ENCODE measurements at regions not wholly inside any gene's neighbourhood (a gene's known extent, or its start where the extent isn't known, plus 50 kb on each side); places are given as distances from the start of the nearest gene placed in this dataset.

- no peak overlapping the region for H3K9ac ChIP-seq (ENCODE audit: insufficient read length)
- no peak overlapping the region for H3K4me3 ChIP-seq
- DNase-seq (ENCODE audit: low read depth, low spot score): no peak
- H3K36me3 ChIP-seq (ENCODE audit: insufficient read depth, low read length): no peaks in the 10 kb centered on the region
- no peak overlapping the region for H3K27ac ChIP-seq
- no peaks in the 10 kb centered on the region for H3K9me3 ChIP-seq (ENCODE audit: low read depth, low read length)
- TF ChIP-seq POLR2AphosphoS5 (IDR thresholded peaks at IDR 0.05; ENCODE audit: borderline replicate concordance, low read depth, low read length) (no peak), FOXP2 (optimal IDR thresholded peaks at IDR 0.05; ENCODE audit: control extremely low read depth, extremely low read length, insufficient read depth) (no peak), EZH2 (IDR thresholded peaks at IDR 0.05) (no peak)
Observed at GRCh38 chr5:115369430-115370144, 73.1 kb upstream of the CCDC112 start.

GRCh38 chr5:115366223-115366622 is 69.8 kb upstream of the CCDC112 start:
- DNase-seq (ENCODE audit: low read depth, low spot score): no peak
- H3K36me3 ChIP-seq (ENCODE audit: insufficient read depth, low read length): no peaks in the 10 kb centered on the region
- no peaks in the 10 kb centered on the region for H3K9me3 ChIP-seq (ENCODE audit: low read depth, low read length)
- no peak overlapping the region for H3K4me3 ChIP-seq
- H3K9ac ChIP-seq (ENCODE audit: insufficient read length): no peak overlapping the region
- H3K27ac ChIP-seq: no peak overlapping the region
- TF ChIP-seq FOXP2 (optimal IDR thresholded peaks at IDR 0.05; ENCODE audit: control extremely low read depth, extremely low read length, insufficient read depth): no peak
- TF ChIP-seq POLR2AphosphoS5 (IDR thresholded peaks at IDR 0.05; ENCODE audit: borderline replicate concordance, low read depth, low read length): no peak
- TF ChIP-seq EZH2 (IDR thresholded peaks at IDR 0.05): no peak

DNA sequence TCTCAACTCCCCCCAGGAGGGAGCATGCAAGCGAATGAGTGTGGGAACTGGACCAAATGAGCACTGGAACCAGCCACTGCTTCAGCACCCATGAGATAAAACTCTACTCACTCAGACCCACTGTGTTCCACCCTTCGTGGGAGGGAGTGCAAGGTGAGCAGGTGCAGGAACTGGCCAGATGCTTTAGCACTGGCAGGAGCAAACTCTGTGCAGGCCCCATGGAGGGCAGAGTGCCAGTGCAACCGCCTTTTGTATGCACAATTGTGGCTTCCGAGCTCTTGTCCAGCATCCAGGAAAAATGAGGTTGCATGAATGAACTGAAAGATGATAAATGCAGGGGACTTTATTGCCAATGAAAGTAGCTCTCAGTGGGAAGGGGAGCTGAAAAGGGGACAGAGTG is 67.4 kb upstream of the CCDC112 start:
- Histone ChIP-seq H3K27ac (no peak overlapping the region), H3K36me3 (ENCODE audit: insufficient read depth, low read length) (no peaks in the 10 kb centered on the region), H3K9ac (ENCODE audit: insufficient read length) (no peak overlapping the region), H3K9me3 (ENCODE audit: low read depth, low read length) (no peaks in the 10 kb centered on the region), H3K4me3 (no peak overlapping the region)
- TF ChIP-seq POLR2AphosphoS5 (IDR thresholded peaks at IDR 0.05; ENCODE audit: borderline replicate concordance, low read depth, low read length) (no peak), EZH2 (IDR thresholded peaks at IDR 0.05) (no peak), FOXP2 (optimal IDR thresholded peaks at IDR 0.05; ENCODE audit: control extremely low read depth, extremely low read length, insufficient read depth) (no peak)
- DNase-seq (ENCODE audit: low read depth, low spot score): no peak

- H3K4me3 ChIP-seq: no peak overlapping the region
- no peak overlapping the region for H3K9ac ChIP-seq (ENCODE audit: insufficient read length)
- no peaks in the 10 kb centered on the region for H3K36me3 ChIP-seq (ENCODE audit: insufficient read depth, low read length)
- H3K9me3 ChIP-seq (ENCODE audit: low read depth, low read length): no peaks in the 10 kb centered on the region
- DNase-seq (ENCODE audit: low read depth, low spot score): no peak
- TF ChIP-seq EZH2 (IDR thresholded peaks at IDR 0.05) (no peak), FOXP2 (optimal IDR thresholded peaks at IDR 0.05; ENCODE audit: control extremely low read depth, extremely low read length, insufficient read depth) (no peak), POLR2AphosphoS5 (IDR thresholded peaks at IDR 0.05; ENCODE audit: borderline replicate concordance, low read depth, low read length) (no peak)
- H3K27ac ChIP-seq: no peak overlapping the region
Observed at GRCh38 chr5:115360046-115360685, 63.7 kb upstream of the CCDC112 start.

- DNase-seq (ENCODE audit: low read depth, low spot score): no peak
- no peaks in the 10 kb centered on the region for H3K36me3 ChIP-seq (ENCODE audit: insufficient read depth, low read length)
- H3K9ac ChIP-seq (ENCODE audit: insufficient read length): no peak overlapping the region
- no peaks in the 10 kb centered on the region for H3K9me3 ChIP-seq (ENCODE audit: low read depth, low read length)
- H3K4me3 ChIP-seq: no peak overlapping the region
- H3K27ac ChIP-seq: no peak overlapping the region
- TF ChIP-seq POLR2AphosphoS5 (IDR thresholded peaks at IDR 0.05; ENCODE audit: borderline replicate concordance, low read depth, low read length) (no peak), FOXP2 (optimal IDR thresholded peaks at IDR 0.05; ENCODE audit: control extremely low read depth, extremely low read length, insufficient read depth) (no peak), EZH2 (IDR thresholded peaks at IDR 0.05) (no peak)
Observed at GRCh38 chr5:115355767-115356381, 59.4 kb upstream of the CCDC112 start.

- H3K27ac ChIP-seq: no peak overlapping the region
- H3K9ac ChIP-seq (ENCODE audit: insufficient read length): no peak overlapping the region
- no peaks in the 10 kb centered on the region for H3K9me3 ChIP-seq (ENCODE audit: low read depth, low read length)
- H3K4me3 ChIP-seq: no peak overlapping the region
- no peak for DNase-seq (ENCODE audit: low read depth, low spot score)
- H3K36me3 ChIP-seq (ENCODE audit: insufficient read depth, low read length): no peaks in the 10 kb centered on the region
- TF ChIP-seq EZH2 (IDR thresholded peaks at IDR 0.05): no peak
- no peak for TF ChIP-seq POLR2AphosphoS5 (IDR thresholded peaks at IDR 0.05; ENCODE audit: borderline replicate concordance, low read depth, low read length)
- TF ChIP-seq FOXP2 (optimal IDR thresholded peaks at IDR 0.05; ENCODE audit: control extremely low read depth, extremely low read length, insufficient read depth): no peak
Observed at GRCh38 chr5:115355095-115355494, 58.6 kb upstream of the CCDC112 start.

GRCh38 chr5:115354246-115354645 is 57.8 kb upstream of the CCDC112 start:
- TF ChIP-seq POLR2AphosphoS5 (IDR thresholded peaks at IDR 0.05; ENCODE audit: borderline replicate concordance, low read depth, low read length): no peak
- TF ChIP-seq FOXP2 (optimal IDR thresholded peaks at IDR 0.05; ENCODE audit: control extremely low read depth, extremely low read length, insufficient read depth): no peak
- TF ChIP-seq EZH2 (IDR thresholded peaks at IDR 0.05): no peak
- no peak for DNase-seq (ENCODE audit: low read depth, low spot score)
- Histone ChIP-seq H3K9me3 (ENCODE audit: low read depth, low read length) (no peaks in the 10 kb centered on the region), H3K27ac (no peak overlapping the region), H3K36me3 (ENCODE audit: insufficient read depth, low read length) (no peaks in the 10 kb centered on the region), H3K9ac (ENCODE audit: insufficient read length) (no peak overlapping the region), H3K4me3 (no peak overlapping the region)

GRCh38 chr5:115352571-115352970 is 56.1 kb upstream of the CCDC112 start:
- H3K27ac ChIP-seq: no peak overlapping the region
- TF ChIP-seq POLR2AphosphoS5 (IDR thresholded peaks at IDR 0.05; ENCODE audit: borderline replicate concordance, low read depth, low read length): no peak
- TF ChIP-seq EZH2 (IDR thresholded peaks at IDR 0.05): no peak
- no peak for TF ChIP-seq FOXP2 (optimal IDR thresholded peaks at IDR 0.05; ENCODE audit: control extremely low read depth, extremely low read length, insufficient read depth)
- no peak overlapping the region for H3K9ac ChIP-seq (ENCODE audit: insufficient read length)
- DNase-seq (ENCODE audit: low read depth, low spot score): no peak
- no peak overlapping the region for H3K4me3 ChIP-seq
- no peaks in the 10 kb centered on the region for H3K9me3 ChIP-seq (ENCODE audit: low read depth, low read length)
- H3K36me3 ChIP-seq (ENCODE audit: insufficient read depth, low read length): no peaks in the 10 kb centered on the region
